Islet of Langerhans (tissue), 1 donor: ENCODE measurements at regions not wholly inside any gene's neighbourhood (a gene's known extent, or its start where the extent isn't known, plus 50 kb on each side); places are given as distances from the start of the nearest gene placed in this dataset.

Experiments
- FAIRE-seq: peaks from one replicate; lab custom pipeline; 2011; peaks lifted over from hg19 to GRCh38; lab: Jason Lieb, UNC

GRCh38 chr5:124461941-124462340, 284.5 kb downstream of the ZNF608 start:
- peak; percentile 96 for FAIRE-seq

- no peak for FAIRE-seq
Observed at GRCh38 chr5:124461157-124461556, 285.3 kb downstream of the ZNF608 start.

- FAIRE-seq: no peak
Observed at GRCh38 chr5:124460642-124461041, 285.8 kb downstream of the ZNF608 start.

GRCh38 chr5:124459984-124460383, 286.5 kb downstream of the ZNF608 start:
- no peak for FAIRE-seq

DNA sequence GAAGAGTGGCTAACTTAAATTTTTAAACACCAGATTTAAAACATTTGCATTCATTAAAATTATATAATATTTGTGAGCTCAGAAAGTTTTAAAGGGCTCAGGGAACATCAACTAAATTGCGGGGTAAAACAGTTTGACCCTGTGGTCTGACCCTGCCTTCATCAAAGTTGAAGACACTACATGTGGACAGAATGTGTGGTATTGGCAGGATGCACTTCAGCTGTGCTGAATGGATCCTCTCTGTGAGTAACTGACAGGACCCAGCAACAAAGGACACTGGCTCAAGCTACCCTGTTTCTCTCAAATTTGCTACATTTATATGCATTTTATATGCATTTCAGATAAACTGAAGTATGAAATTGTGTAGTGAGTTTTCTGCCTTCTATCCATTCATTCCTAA, 288.5 kb downstream of the ZNF608 start:
- no peak for FAIRE-seq

- no peak for FAIRE-seq
Observed at GRCh38 chr5:124457101-124457500, 289.3 kb downstream of the ZNF608 start.

- peak; percentile 90 for FAIRE-seq
Observed at GRCh38 chr5:124456249-124456648, 290.2 kb downstream of the ZNF608 start.

GRCh38 chr5:124454081-124454480, 292.4 kb downstream of the ZNF608 start:
- FAIRE-seq: no peak

DNA sequence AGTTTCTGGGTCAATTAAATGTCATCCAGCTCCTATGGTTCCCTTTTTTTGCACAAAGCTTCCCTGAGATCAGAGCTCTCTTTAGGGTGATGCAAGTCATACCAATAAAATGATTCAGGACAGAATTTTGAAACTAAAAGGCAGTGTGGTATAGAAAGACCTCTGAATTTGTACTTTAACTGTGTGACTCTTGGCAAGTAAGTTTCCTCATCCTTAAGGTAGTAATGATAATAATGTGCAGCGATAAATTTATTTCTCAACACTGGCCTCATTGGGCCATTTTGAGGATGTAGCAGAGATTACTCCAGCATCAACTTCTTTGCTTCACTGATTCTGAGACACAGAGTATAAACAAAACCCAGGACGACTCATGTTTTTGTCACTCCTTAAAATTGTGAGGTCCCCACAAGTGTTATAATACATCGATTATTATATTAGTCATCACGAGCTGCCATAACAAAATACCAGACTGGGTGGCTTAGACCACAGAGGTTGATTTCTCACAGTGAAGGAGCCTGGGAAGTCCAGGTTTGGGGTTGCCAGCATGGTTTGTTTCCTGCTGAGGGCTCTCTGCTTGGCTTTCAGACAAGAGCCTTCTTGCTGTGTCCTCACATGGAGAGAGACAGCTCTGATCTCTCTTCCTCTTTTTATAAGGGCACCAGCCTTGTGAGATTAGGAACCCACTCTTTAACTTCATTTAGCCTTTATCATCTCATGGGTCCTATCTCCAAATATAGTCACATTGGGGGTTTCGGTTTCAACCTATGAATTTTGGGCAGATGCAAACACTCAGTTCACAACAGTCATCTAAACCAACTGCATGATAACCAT, 293.0 kb downstream of the ZNF608 start:
- no peak for FAIRE-seq

DNA sequence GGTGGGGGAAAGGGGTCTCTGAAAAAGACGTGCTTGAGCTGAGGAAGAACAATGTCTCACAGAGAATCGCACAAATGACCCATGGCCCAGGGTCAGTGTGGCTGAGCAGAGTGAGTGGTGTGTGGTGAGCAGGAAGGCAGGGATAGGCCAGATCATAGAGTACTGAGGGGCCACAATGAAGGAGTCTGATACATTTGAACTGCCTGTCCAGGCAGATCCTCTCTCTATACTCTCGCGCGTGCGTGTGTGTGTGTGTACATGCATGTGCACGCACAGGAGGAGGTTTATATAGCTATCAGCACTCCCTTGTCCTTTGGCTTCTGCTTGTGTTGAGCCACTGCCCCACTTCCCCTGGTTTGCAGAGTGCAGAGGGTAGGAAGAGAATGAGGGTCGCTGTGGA, 294.0 kb downstream of the ZNF608 start:
- no peak for FAIRE-seq

- no peak for FAIRE-seq
Observed at GRCh38 chr5:124451721-124452383, 294.6 kb downstream of the ZNF608 start.

DNA sequence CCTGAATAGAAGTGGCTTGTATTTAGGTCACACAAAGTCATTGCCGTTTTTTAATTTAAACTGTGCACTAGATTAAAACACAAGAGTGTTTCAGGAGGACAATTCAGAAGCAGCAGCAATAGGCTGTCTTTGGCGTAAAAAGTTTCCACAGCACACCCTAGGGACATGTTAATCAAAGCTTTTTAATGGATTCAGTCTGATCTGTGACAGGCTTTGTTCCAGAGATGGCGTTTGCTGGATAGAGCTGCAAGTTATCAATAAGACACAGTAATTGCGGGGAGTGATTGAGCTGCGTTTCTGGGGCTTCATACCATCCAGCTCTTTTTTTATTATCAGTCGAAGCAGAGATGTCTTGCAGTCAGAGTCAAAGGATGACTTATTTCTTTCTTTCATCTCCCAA, 300.3 kb downstream of the ZNF608 start:
- no peak for FAIRE-seq

DNA sequence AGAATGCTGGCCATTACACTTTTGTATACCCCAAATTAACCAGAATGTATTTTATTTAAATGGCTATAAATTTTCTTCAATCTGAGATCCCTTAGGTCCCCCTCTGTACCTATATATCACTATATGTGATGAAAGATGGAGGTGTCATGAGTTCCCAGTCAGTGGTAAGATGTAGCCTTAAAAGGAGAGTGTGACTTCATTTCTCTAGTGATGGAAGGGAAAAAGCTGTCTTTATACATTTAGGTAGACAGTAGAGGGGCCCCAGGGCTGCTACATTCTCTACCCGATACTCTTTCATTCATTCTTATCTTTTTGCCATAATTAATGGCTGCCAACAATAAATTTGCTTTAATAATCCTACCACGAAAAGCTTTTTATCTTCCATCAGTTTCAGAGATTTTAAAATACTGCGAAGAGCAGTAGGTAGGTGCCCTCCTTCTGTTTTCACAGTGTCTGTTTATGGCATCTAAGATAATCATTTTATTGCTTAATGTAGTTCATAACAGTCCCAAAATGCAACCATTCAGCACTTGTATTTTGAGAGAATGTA, 301.3 kb downstream of the ZNF608 start:
- FAIRE-seq: no peak

DNA sequence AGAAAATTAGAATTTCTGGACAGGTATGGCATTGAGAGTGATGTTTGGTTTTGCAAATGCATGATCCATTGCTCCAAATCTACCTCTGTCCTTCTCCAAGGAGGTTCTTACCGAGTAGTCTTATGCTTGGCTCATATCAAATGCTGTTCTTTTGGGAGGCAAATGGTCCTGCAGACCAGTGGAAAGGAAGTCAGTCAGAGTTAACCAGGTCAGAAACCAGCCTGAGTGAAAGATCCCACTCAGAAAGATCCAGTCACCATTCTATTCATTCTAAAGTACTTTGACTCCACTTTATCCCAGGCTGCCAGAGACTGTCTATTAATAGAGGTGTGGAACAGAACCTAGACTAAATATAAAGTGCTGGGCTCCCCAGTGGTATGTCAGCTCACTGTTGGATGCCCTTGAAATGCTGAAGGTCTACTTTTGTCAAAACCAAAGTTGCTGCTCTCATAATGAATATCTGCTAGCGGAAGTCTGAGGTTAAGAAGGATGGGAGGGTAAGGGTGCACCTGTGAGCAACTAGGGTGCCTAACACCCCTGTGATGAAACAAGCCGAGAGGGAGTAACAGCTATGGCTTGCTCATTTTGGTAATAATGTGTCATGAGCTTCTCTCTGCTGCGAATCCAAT, 302.2 kb downstream of the ZNF608 start:
- no peak for FAIRE-seq

DNA sequence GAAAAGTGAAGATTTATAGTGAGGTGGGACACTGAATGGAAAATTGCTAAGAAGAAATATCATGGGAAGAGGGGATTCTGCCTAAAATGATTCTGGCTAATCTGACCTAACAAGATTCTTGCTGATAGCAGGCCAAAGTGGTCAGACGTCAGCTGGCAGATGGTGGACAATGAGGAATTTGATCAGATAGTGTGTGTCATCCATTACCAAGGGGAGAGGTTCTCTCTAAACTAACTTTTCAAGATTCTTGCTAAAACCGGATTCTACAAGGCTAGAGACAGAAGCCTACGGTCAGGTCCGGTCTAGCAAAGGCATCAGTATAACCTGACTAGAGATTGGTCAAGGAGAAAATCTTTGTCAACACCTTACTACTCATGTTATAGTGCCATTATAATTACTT, 306.0 kb downstream of the ZNF608 start:
- FAIRE-seq: no peak

DNA sequence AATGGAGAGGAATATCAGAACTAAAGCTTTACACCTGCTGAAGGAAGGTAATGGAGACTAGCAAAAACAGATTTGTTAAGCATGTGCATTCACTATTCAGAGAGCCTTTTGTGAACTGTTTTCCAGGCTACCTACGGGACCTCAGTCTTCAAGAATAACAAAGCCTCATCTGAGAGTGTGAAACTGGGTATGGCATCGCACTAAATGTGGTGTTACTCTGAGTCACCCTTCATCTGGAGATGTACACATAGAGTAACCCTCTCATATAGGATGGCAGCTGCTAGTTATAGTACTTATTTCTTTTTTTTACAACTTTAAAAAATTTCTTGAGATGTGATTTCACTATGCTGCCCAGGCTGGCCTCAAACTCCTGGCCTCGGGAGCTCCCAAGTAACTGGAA, 306.8 kb downstream of the ZNF608 start:
- no peak for FAIRE-seq

DNA sequence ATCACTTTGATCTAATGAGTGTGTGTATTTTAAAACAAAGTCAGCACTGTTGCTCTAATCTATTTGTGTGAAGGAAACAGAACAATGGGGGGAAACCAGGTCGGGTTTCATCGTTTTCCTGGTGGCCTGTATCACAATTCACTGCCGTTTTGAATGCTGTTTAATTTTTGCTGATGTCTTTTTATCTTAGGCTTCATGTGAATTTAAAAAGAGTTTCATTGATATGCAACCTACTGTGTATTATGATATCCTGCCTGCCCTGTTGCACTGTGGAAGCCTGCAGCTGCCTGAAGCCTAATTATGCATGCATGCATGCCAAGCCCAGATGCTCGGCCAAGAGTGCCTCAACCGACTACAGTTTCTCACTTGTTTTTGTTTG, 307.5 kb downstream of the ZNF608 start:
- FAIRE-seq: no peak

GRCh38 chr5:124438026-124438902, 308.2 kb downstream of the ZNF608 start:
- no peak for FAIRE-seq

DNA sequence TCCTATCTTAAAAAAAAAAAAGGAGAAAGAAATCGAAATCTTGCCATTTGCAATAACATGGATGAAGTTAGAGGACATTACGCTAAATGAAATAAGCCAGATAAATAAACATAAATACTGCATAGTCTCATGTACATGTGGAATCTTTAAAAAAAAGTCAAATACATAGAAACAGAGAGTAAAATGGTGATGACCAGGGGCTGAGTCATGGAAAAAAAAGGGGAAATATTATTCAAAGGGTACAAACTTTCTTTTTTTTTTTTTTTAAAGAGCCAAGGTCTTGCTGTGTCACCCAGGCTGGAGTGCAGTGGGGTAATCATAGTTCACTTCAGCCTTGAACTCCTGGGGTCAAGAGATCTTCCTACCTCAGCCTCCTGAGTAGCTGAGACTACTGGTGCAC, 310.1 kb downstream of the ZNF608 start:
- FAIRE-seq: no peak

DNA sequence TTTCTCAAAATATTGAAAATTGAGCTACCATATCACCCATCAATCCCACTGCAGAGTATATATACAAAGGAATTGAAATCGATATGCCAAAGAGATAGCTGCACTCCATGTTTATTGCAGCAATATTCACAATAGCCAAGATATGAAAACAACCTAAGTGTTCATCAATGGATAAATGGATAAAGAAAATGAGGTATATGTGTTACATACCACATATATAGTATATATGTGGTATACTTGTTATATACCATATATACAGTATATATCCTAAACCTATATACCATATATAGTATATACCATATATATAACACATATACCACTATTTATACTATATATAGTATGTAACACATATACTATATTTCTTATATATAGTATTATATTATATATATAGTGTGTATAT, 313.3 kb downstream of the ZNF608 start:
- no peak for FAIRE-seq

GRCh38 chr5:124421584-124421983, 324.9 kb downstream of the ZNF608 start:
- FAIRE-seq: no peak

DNA sequence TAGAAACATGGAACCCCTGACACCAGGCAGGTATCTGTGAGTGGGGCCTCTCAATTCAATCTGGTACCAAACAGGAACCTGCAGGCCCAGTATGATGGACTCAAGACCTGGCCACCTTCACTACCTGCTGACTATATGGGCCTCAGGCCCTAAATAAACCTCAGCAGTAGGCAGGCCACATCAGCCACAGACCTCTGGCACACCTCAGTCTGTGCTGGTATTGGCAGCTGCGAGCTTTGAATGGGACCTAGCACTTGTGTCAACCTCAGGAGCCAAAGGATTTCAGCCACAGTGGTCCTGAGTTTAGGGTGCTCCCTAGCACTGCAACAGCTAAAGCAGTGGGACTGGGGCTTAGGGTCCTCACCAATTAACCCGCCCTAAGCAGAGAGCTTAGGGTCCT, 325.5 kb downstream of the ZNF608 start:
- FAIRE-seq: no peak
